ENCODE measurements at regions not wholly inside any gene's neighbourhood (a gene's known extent, or its start where the extent isn't known, plus 50 kb on each side); places are given as distances from the start of the nearest gene placed in this dataset.

DNA sequence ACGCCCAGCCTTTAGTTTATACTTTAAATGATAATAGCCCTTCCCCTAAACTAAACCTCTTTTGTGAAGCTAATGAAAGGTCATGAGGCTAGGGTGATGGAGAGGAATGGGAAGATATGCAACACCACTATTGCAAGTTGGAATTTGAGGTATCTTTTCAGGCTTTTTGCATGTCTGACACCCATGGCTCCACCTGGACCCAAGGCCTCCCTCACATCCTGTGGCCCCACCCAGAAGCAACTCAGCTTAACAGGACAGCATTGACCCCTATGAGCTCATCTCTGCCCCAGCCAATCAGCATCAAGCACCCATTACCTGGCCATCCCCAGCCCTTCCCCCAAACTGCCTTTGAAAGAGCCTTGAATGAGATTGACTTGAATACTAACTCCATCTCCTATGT lies 674.2 kb upstream of the NRP1 start:
- TF ChIP-seq, protein P1, sequence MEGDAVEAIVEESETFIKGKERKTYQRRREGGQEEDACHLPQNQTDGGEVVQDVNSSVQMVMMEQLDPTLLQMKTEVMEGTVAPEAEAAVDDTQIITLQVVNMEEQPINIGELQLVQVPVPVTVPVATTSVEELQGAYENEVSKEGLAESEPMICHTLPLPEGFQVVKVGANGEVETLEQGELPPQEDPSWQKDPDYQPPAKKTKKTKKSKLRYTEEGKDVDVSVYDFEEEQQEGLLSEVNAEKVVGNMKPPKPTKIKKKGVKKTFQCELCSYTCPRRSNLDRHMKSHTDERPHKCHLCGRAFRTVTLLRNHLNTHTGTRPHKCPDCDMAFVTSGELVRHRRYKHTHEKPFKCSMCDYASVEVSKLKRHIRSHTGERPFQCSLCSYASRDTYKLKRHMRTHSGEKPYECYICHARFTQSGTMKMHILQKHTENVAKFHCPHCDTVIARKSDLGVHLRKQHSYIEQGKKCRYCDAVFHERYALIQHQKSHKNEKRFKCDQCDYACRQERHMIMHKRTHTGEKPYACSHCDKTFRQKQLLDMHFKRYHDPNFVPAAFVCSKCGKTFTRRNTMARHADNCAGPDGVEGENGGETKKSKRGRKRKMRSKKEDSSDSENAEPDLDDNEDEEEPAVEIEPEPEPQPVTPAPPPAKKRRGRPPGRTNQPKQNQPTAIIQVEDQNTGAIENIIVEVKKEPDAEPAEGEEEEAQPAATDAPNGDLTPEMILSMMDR (IDR thresholded peaks at IDR 0.05; ENCODE audit: insufficient read depth in 1 of 2, low read depth in 1 of 2, low read length in 1 of 2, severe bottlenecking in 1 of 2, unreplicated experiment in 1 of 2): no peak
- DNase-seq: no peak
- intact Hi-C loops (cut with micrococcal nuclease; ENCODE audit: unreplicated experiment): no loop called here
- H3K27me3 Mint-ChIP-seq (ENCODE audit: insufficient read depth, unreplicated experiment): no peaks in the 10 kb centered on the region
- peaks cover 5% of the 10 kb centered on the region for H3K9me3 ChIP-seq
- H3K27me3 ChIP-seq (replicated peaks; ENCODE audit: control insufficient read depth, insufficient read depth, low read length): no peaks in the 10 kb centered on the region
- no peak overlapping the region for H3K4me3 ChIP-seq (ENCODE audit: low read depth, low read length)
- no peak overlapping the region for H3K4me3 Mint-ChIP-seq (ENCODE audit: unreplicated experiment)
- CTCF ChIA-PET: no interaction called here
- H3K4me1 Mint-ChIP-seq (ENCODE audit: low read depth, unreplicated experiment): no peaks in the 10 kb centered on the region
- H3K27ac Mint-ChIP-seq (ENCODE audit: unreplicated experiment): no peak overlapping the region
- POLR2A ChIA-PET: no interaction called here
- H3K36me3 ChIP-seq (ENCODE audit: control insufficient read depth, insufficient read depth, low read length): no peaks in the 10 kb centered on the region
- BruUV-seq (replicated peaks): no TSS peak
- peaks cover 4% of the 10 kb centered on the region; the same call in 1 of the 2 replicates for H3K4me1 ChIP-seq
- H3K36me3 Mint-ChIP-seq (ENCODE audit: insufficient read depth, unreplicated experiment): no peaks in the 10 kb centered on the region
- H3K9me3 Mint-ChIP-seq (ENCODE audit: unreplicated experiment): peaks cover 39% of the 10 kb centered on the region

DNA sequence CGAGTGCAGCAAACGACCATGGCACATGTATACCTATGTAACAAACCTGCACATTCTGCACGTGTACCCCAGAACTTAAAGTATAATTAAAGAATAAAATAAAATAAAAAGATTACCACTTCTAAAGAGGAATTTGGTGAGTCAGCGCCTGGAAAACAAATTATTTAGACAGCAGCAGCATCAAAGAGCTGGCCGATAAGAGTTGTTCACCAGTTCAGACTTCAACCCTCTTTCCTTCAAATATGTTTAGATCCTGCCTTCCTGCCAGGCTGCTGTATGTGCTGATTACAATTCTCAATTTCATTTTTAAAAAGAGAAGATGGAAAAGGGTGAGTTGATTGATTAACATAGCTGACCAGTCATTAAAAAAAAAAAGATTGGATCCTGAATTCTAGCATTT lies 672.0 kb upstream of the NRP1 start:
- H3K9me3 Mint-ChIP-seq (ENCODE audit: unreplicated experiment): peaks cover 18% of the 10 kb centered on the region
- H3K36me3 Mint-ChIP-seq (ENCODE audit: insufficient read depth, unreplicated experiment): no peaks in the 10 kb centered on the region
- no peaks in the 10 kb centered on the region for H3K27me3 Mint-ChIP-seq (ENCODE audit: insufficient read depth, unreplicated experiment)
- H3K4me3 Mint-ChIP-seq (ENCODE audit: unreplicated experiment): no peak overlapping the region
- no peaks in the 10 kb centered on the region for H3K27me3 ChIP-seq (replicated peaks; ENCODE audit: control insufficient read depth, insufficient read depth, low read length)
- no peaks in the 10 kb centered on the region for H3K36me3 ChIP-seq (ENCODE audit: control insufficient read depth, insufficient read depth, low read length)
- no TSS peak for BruUV-seq (replicated peaks)
- ChIA-PET POLR2A (no interaction called here), CTCF (no interaction called here)
- TF ChIP-seq, protein P1 (IDR thresholded peaks at IDR 0.05; ENCODE audit: insufficient read depth in 1 of 2, low read depth in 1 of 2, low read length in 1 of 2, severe bottlenecking in 1 of 2, unreplicated experiment in 1 of 2): no peak
- DNase-seq: no peak
- peaks cover 13% of the 10 kb centered on the region for H3K4me1 Mint-ChIP-seq (ENCODE audit: low read depth, unreplicated experiment)
- H3K4me1 ChIP-seq: peaks cover 11% of the 10 kb centered on the region
- H3K9me3 ChIP-seq: peaks cover under 1% of the 10 kb centered on the region; the same call in 1 of the 2 replicates
- no peak overlapping the region for H3K27ac Mint-ChIP-seq (ENCODE audit: unreplicated experiment)
- intact Hi-C loops (cut with micrococcal nuclease; ENCODE audit: unreplicated experiment): no loop called here
- no peak overlapping the region for H3K4me3 ChIP-seq (ENCODE audit: low read depth, low read length)

DNA sequence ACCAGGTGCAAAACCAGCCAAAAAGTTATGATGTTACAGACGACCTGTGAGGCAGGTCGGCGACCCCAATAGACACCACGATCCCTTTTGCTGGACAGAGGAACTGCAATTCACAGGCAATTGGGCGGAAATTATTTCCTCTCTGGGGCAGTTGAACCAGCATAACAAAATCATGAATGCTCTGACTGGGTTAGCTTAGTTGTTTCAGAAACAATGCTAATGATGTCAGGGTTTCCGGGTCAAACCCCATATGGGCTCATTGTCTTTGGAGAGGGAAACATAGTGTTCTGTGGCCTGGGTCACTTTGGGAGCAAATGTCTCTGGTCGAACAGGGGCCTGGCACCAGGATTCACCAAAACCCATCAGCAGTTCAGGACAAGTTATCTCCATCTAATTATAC lies 669.1 kb upstream of the NRP1 start:
- no peaks in the 10 kb centered on the region for H3K36me3 ChIP-seq (ENCODE audit: control insufficient read depth, insufficient read depth, low read length)
- H3K9me3 Mint-ChIP-seq (ENCODE audit: unreplicated experiment): peaks cover 4% of the 10 kb centered on the region
- intact Hi-C loops (cut with micrococcal nuclease; ENCODE audit: unreplicated experiment): loop anchor here (5.0 kb wide), 1 partner anchor 51 kb away; no protein-coding TSS in a partner anchor
- TF ChIP-seq, protein P1 (IDR thresholded peaks at IDR 0.05; ENCODE audit: insufficient read depth in 1 of 2, low read depth in 1 of 2, low read length in 1 of 2, severe bottlenecking in 1 of 2, unreplicated experiment in 1 of 2): no peak
- no peak overlapping the region for H3K4me3 ChIP-seq (ENCODE audit: low read depth, low read length)
- no peak overlapping the region for H3K27ac Mint-ChIP-seq (ENCODE audit: unreplicated experiment)
- ChIA-PET POLR2A (no interaction called here), CTCF (no interaction called here)
- no peaks in the 10 kb centered on the region for H3K9me3 ChIP-seq
- BruUV-seq (replicated peaks): no TSS peak
- H3K27me3 ChIP-seq (replicated peaks; ENCODE audit: control insufficient read depth, insufficient read depth, low read length): no peaks in the 10 kb centered on the region
- H3K4me1 ChIP-seq: peaks cover 16% of the 10 kb centered on the region
- no peak overlapping the region for H3K4me3 Mint-ChIP-seq (ENCODE audit: unreplicated experiment)
- no peaks in the 10 kb centered on the region for H3K36me3 Mint-ChIP-seq (ENCODE audit: insufficient read depth, unreplicated experiment)
- H3K27me3 Mint-ChIP-seq (ENCODE audit: insufficient read depth, unreplicated experiment): no peaks in the 10 kb centered on the region
- no peak for DNase-seq
- H3K4me1 Mint-ChIP-seq (ENCODE audit: low read depth, unreplicated experiment): peaks cover 19% of the 10 kb centered on the region

Measured in Caco-2 (cell line).